GM19438 (cell line): ENCODE measurements at regions not wholly inside any gene's neighbourhood (a gene's known extent, or its start where the extent isn't known, plus 50 kb on each side); places are given as distances from the start of the nearest gene placed in this dataset.
"Not testable (repeated sequence)": the region's sequence is repeated elsewhere in the genome, so short reads cannot be mapped to it uniquely, and the experiment has no call there.

Experiments
- ATAC-seq: cut with Tn5 transposase; IDR thresholded peaks from one replicate; pipeline ENCODE4 v1.9.1; 2021; ENCODE audit warnings: low read depth; ENCODE audit not compliant: unreplicated experiment

DNA sequence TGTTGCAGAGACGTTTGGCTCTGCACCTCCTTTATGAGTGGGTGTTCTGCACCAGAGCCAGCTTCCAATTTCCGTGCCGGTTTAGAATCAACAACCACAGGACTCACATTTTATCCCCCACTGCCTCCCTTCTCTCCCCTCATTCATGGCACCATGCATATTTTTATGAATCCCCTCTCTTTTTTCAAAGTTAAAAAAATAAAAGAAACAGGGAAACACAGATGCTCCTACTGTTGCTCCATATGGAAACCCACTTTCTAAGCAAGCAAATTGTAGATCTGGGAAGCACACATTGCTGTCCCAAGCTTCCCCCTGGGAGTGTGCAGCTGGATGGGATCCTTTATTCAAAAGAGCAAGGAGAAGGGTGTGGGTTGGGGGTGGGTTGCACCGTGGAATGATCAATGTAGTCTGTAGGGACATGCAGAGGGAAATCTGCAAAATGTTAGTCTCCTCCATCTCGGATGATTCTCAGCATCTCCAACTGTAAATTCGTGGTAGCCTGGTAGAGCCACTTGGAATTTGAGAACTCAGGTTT is 410.0 kb upstream of the ADAMTSL1 start:
- no peak for ATAC-seq

GRCh38 chr9:18066608-18067007 is 407.3 kb upstream of the ADAMTSL1 start:
- not testable (repeated sequence) for ATAC-seq

DNA sequence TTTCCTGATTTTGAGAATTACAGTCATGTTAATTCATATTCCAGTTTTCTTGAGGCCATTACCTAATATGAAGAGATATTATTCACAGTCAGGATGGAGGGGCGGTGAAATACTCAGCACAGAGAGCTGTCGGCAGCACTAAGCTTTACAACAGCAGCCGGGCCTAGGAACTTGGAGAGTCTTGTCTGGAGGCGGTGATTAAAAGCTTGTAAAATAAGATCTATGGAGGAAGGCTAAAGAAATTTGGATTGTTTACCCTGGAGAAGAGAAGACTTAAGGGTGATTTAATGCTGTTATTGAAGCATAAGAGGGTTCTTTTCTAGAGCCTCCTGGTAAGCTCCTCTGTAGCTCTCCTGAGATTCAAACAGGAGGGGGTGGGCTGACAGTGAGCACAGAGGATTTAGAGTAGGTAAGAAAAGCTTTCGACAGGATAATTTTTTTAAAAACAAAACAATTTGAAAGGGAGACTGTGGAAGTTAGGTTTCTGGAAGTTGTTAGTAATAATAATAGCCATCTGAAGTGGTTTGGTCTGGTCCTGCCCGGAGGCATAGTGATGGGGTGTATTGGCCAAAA is 406.3 kb upstream of the ADAMTSL1 start:
- no peak for ATAC-seq

GRCh38 chr9:18068900-18069299 is 405.1 kb upstream of the ADAMTSL1 start:
- ATAC-seq, result no peak

GRCh38 chr9:18071651-18072060 is 402.3 kb upstream of the ADAMTSL1 start:
- no peak for ATAC-seq

- ATAC-seq, result no peak
Observed at GRCh38 chr9:18073002-18073401, 401.0 kb upstream of the ADAMTSL1 start.

DNA sequence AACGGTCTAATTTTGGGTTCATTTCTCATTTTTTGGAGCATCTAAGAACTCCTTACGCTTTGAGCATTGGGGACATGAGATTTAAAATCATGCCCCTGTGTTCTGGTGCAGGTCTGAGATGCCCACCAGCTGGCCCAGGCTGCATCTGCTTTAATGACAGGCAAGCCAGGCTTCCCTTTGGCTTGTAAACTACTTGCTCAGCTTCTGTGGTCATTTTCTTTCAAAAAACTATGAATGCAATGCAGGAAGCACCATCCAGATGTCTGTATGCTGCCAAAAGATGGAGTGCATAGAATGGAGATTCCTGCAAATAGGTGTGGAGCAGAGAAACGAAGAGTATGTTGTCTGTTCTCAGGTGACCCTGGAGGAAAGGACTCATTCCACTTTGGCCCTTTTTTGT is 399.9 kb upstream of the ADAMTSL1 start:
- ATAC-seq, result no peak

GRCh38 chr9:18075253-18075952 is 398.6 kb upstream of the ADAMTSL1 start:
- ATAC-seq, result no peak

DNA sequence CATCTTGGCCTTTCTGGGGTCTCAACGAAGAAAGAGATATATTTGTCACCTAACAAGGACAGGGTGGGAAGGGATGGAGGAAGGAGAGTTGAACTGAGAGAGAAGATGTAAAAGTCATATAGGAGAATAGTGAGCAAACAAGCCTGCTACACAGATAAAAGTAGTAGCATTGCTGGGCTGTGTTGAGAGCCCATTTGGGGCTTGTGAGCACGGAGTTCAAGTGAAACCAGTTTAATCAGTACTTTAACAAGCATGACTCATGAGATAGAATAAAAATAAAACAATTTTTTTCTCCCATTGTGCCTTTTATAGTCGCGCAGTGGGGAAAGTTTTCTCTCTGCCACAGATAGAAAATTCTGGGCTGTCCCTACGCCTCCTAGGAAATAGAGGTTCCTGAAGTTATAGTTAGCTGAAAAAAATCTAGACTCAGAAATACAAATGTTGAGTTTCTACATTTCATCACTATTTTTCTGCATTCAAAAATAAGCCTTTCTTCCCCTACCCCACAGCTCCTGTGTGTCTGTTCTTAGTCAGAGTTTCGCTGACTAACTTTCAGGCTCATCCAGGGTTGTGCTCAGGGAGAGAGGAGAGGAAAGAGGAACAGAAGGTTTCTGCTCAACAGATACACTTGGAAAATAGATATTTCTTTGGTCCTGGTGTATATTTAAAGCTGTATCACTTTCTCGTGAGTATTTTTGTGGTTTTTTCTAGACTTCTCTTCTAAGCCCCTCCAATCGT is 395.8 kb upstream of the ADAMTSL1 start:
- no peak for ATAC-seq

- ATAC-seq, result no peak
Observed at GRCh38 chr9:18092138-18092537, 381.8 kb upstream of the ADAMTSL1 start.

DNA sequence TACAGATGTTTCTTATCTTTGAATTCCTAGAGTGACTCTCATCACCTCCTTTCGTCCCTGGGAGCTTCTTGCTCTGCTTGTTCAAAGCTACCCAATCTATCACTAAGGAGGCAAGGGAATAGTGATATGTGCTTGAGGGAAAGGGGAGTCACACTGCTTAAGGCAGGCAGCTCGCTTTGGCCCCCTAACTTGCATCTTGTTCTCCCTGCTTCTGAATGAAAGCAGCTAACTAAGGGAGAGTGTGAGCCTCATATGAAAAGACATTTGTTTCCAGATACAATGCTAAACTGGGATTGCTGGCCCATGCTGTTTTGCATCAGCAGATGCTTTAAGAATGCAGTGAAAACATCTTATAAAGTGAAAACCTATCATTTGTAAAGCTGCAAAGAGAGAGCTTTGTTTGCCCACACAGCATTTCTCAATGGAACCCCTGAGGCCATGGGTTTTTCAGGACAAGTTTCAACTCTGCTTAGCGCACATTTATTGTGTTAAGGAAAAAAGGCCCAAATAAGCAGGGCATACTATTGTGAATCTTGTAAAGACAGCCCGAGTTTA is 367.9 kb upstream of the ADAMTSL1 start:
- no peak for ATAC-seq

DNA sequence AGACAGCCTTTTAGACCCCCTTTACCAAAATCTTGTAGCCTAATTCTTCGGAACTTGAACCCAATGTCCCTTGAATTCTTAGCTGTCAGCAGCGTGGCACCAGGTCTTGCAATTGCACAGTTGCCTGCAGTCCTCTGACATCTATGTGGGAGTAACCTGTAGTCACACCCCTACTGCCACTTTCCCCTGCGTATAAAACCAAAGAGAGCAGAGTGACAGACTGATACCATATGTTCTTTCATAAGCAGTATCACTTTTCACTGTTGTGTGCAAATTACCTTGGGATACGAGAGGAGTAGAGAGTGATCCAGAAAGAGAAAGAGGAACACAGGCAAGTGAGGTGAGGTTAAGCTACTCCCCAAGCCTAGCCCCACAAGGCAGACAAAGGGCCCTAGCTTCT is 364.3 kb upstream of the ADAMTSL1 start:
- no peak for ATAC-seq

DNA sequence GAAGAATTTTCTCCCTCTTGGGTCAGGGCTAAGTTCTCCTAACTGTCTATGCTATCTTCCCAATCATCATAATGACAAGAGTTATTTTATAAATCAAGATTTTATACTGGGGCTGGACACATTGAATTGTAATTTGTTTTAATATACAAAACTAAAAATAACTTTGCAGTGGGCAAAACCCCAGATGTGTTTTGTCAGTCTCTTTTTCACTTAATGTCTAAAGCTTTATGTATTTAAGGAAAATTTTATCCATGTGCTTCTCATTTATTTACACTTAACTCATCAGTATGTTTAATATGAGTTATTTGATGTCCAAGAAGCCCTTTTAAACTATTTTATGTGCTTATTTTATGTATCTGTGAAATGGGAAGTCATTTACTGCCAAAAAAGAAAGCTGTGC is 362.8 kb upstream of the ADAMTSL1 start:
- no peak for ATAC-seq

GRCh38 chr9:18114559-18115475 is 359.1 kb upstream of the ADAMTSL1 start:
- no peak for ATAC-seq

GRCh38 chr9:18118268-18118667 is 355.7 kb upstream of the ADAMTSL1 start:
- no peak for ATAC-seq

GRCh38 chr9:18122171-18122570 is 351.8 kb upstream of the ADAMTSL1 start:
- ATAC-seq, result no peak

DNA sequence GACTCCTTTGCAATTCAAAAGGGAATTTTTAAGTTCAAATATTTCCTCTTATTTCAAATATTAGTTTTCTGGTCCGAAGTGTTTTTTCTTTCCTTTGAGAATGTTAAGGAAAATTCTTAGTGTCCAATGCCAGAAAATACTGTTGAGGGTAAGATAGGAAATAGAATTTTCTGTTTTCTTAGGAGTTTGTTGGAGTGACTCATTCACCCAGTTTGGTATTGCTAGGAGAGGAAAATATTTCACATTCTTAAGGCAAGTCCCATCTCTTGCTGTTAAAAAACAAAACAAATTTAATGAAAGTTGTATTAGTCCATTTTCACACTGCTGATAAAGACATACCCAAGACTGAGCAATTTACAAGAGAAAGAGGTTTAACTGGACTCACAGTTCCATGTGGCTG is 349.2 kb upstream of the ADAMTSL1 start:
- no peak for ATAC-seq

DNA sequence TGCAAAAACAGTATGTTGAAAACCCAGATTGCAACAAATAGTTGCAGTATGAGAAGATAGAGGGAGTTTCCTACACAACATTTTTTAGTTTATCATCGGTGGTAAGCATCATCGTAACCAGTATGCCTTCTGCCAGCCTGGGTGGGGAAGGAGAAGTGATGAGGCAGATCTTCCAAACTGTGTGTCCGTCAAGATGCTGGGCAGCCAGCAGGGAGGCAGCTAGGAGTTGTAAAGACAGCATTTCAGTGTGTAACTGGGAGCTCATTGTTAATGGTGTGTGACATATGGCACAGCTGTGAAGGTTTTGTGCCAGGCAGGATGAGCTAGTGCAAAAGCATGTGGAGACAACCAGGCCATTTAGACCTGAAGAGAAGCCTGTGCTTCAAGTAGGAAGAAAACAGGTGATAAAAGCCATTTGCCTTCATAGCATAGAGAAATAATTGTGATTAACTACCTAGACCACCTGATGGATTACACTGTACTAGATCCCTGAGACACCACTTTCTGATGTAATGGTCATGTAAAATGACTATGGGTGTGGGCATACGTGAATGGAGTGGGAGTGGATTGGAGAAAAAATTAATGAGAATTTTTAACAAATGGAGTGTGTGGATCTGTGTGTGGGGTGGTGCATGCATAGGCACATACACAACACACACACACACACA is 347.0 kb upstream of the ADAMTSL1 start:
- no peak for ATAC-seq

- ATAC-seq, result no peak
Observed at GRCh38 chr9:18127499-18127875, 346.5 kb upstream of the ADAMTSL1 start.

DNA sequence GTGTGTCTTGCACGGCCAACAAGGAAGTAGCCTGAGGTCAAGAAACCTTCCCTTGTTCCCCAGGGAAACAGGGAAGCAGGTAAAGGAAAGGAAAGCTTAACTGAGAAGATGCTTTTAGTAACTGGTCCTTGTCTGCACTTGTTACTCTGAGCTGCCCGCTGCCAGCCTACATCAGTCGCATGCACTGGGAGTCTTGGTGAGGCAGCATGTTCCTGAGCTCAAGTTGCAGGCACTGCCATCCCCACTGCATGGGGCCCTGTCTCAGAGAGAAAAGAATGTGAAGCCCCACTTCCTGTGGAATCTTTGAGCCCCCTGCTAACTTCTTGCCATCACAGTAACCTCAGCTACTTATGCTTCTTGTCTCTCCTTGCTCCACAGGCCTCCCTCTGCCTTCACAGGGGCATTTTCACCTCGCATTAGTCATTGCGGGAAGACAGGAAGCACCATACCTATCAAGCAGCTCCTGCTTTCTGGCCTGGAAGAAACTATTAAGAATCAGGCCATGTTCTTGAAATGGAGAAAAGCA is 344.1 kb upstream of the ADAMTSL1 start:
- ATAC-seq, result no peak
